ENCODE measurements at regions not wholly inside any gene's neighbourhood (a gene's known extent, or its start where the extent isn't known, plus 50 kb on each side); places are given as distances from the start of the nearest gene placed in this dataset.

GRCh38 chr9:12934545-12935272 is 159.9 kb downstream of the LURAP1L start:
- DNase-seq: no peak

GRCh38 chr9:12935714-12936113 is 160.9 kb downstream of the LURAP1L start:
- no peak for DNase-seq

GRCh38 chr9:12954441-12954840 is 179.6 kb downstream of the LURAP1L start:
- DNase-seq: no peak

- DNase-seq: no peak
Measured at GRCh38 chr9:12955510-12956163, 180.8 kb downstream of the LURAP1L start.

- DNase-seq: no peak
Measured at GRCh38 chr9:12956261-12956660, 181.4 kb downstream of the LURAP1L start.

- no peak for DNase-seq
Measured at GRCh38 chr9:12956805-12957204, 182.0 kb downstream of the LURAP1L start.

GRCh38 chr9:12958279-12958678 is 183.5 kb downstream of the LURAP1L start:
- DNase-seq: no peak

- DNase-seq: no peak
Measured at GRCh38 chr9:12958708-12959107, 183.9 kb downstream of the LURAP1L start.

GRCh38 chr9:12961276-12961809 is 186.5 kb downstream of the LURAP1L start:
- no peak for DNase-seq

- no peak for DNase-seq
Measured at GRCh38 chr9:12963537-12963936, 188.7 kb downstream of the LURAP1L start.

GRCh38 chr9:12964271-12964670 is 189.5 kb downstream of the LURAP1L start:
- DNase-seq: no peak

- no peak for DNase-seq
Measured at GRCh38 chr9:12965303-12965702, 190.5 kb downstream of the LURAP1L start.

- no peak for DNase-seq
Measured at GRCh38 chr9:12968093-12968492, 193.3 kb downstream of the LURAP1L start.

- no peak for DNase-seq
Measured at GRCh38 chr9:12972608-12973589, 198.1 kb downstream of the LURAP1L start.

GRCh38 chr9:12973710-12974109 is 198.9 kb downstream of the LURAP1L start:
- no peak for DNase-seq

GRCh38 chr9:12974671-12975070 is 199.9 kb downstream of the LURAP1L start:
- DNase-seq: no peak

- no peak for DNase-seq
Measured at GRCh38 chr9:12975496-12975895, 200.7 kb downstream of the LURAP1L start.

GRCh38 chr9:12980085-12980851 is 205.4 kb downstream of the LURAP1L start:
- DNase-seq: no peak

GRCh38 chr9:12988258-12988657 is 213.4 kb downstream of the LURAP1L start:
- no peak for DNase-seq

- no peak for DNase-seq
Measured at GRCh38 chr9:12989669-12990068, 214.8 kb downstream of the LURAP1L start.

- DNase-seq: no peak
Measured at GRCh38 chr9:12993466-12993865, 218.6 kb downstream of the LURAP1L start.

GRCh38 chr9:12997009-12997408 is 222.2 kb downstream of the LURAP1L start:
- DNase-seq: no peak
